Panc1 (cell line): ENCODE measurements at regions not wholly inside any gene's neighbourhood (a gene's known extent, or its start where the extent isn't known, plus 50 kb on each side); places are given as distances from the start of the nearest gene placed in this dataset.
A peak's percentile ranks its signal among the peaks of the same experiment; 100 is the strongest.

Experiments
- CTCF ChIP-seq: fragments of 450-650 bp; IDR thresholded peaks from 2 replicates; pipeline ENCODE4 v1.5.1; 2017; ENCODE audit warnings: mild to moderate bottlenecking
- POLR2AphosphoS5 ChIP-seq: IDR thresholded peaks from 2 replicates; pipeline ENCODE4 v1.6.1; 2012; ENCODE audit warnings: mild to moderate bottlenecking, low read depth, low read length, moderate library complexity
- REST ChIP-seq, 2 experiments: IDR thresholded peaks; 2 replicates each; pipeline ENCODE4 v1.6.1; 2011 to 2012; ENCODE audit warnings: low read depth in 2 of 2, control low read depth in 1 of 2, low read length in 1 of 2, mild to moderate bottlenecking in 1 of 2, moderate library complexity in 1 of 2; ENCODE audit not compliant: insufficient read depth in 1 of 2
- SIN3A ChIP-seq: IDR thresholded peaks from 2 replicates; pipeline ENCODE4 v1.6.1; 2012; ENCODE audit warnings: low read depth, mild to moderate bottlenecking, low read length, moderate library complexity, borderline replicate concordance; ENCODE audit not compliant: insufficient read depth

- TF ChIP-seq POLR2AphosphoS5 (no peak), CTCF (peak; percentile 62; the same call in 1 of the 2 replicates), SIN3A (no peak), REST (IDR thresholded peaks at IDR 0.05; ENCODE audit: insufficient read depth in 1 of 2, low read depth in 2 of 2, low read length in 1 of 2) (no peak)
These were observed 296.8 kb downstream of the RAB38 start for GRCh38 chr11:87878373-87878825.
